Endodermal cell (in vitro differentiated cells): ENCODE measurements at regions not wholly inside any gene's neighbourhood (a gene's known extent, or its start where the extent isn't known, plus 50 kb on each side); places are given as distances from the start of the nearest gene placed in this dataset.

Experiments used
- DNase-seq: peaks from one replicate; pipeline ENCODE4 v3.0.0-alpha.2; 2017
- H3K27ac ChIP-seq: 2 replicates; pipeline ENCODE4 v1.5.1; 2013; ENCODE audit warnings: mild to moderate bottlenecking, low read depth, low read length, moderate library complexity
- H3K27me3 ChIP-seq: 2 replicates; pipeline ENCODE4 v1.6.1; 2013; ENCODE audit warnings: mild to moderate bottlenecking, low read length, moderate library complexity; ENCODE audit not compliant: insufficient read depth, control insufficient read depth, poor library complexity, severe bottlenecking
- H3K36me3 ChIP-seq: 2 replicates; pipeline ENCODE4 v1.7.0; 2013; ENCODE audit warnings: mild to moderate bottlenecking, low read length, moderate library complexity; ENCODE audit not compliant: control insufficient read depth, insufficient read depth
- H3K4me1 ChIP-seq: one replicate; pipeline ENCODE4 v1.7.0; 2013; ENCODE audit warnings: low read length; ENCODE audit not compliant: control insufficient read depth, insufficient read depth
- H3K4me3 ChIP-seq: 2 replicates; pipeline ENCODE4 v1.5.1; 2013; ENCODE audit warnings: mild to moderate bottlenecking, low read length, moderate library complexity
- H3K9ac ChIP-seq: 2 replicates; pipeline ENCODE4 v1.6.1; 2013; ENCODE audit warnings: mild to moderate bottlenecking, low read length, moderate library complexity; ENCODE audit not compliant: poor library complexity, severe bottlenecking; ENCODE audit errors: extremely low read depth
- H3K9me3 ChIP-seq: 2 replicates; pipeline ENCODE4 v1.6.1; 2013; ENCODE audit warnings: mild to moderate bottlenecking, low read length, moderate library complexity; ENCODE audit not compliant: control insufficient read depth
- H3K27ac Mint-ChIP-seq: 2 replicates; pipeline ENCODE4 v1.8.0; 2020; ENCODE audit warnings: mixed read lengths
- H3K27me3 Mint-ChIP-seq: 2 replicates; pipeline ENCODE4 v1.8.0; 2021; ENCODE audit warnings: mild to moderate bottlenecking, mixed read lengths; ENCODE audit not compliant: insufficient read depth
- H3K36me3 Mint-ChIP-seq: 2 replicates; pipeline ENCODE4 v1.8.0; 2020; ENCODE audit warnings: low read depth, mixed read lengths
- H3K4me1 Mint-ChIP-seq: 2 replicates; pipeline ENCODE4 v1.8.0; 2020; ENCODE audit warnings: mixed read lengths
- H3K4me3 Mint-ChIP-seq: 2 replicates; pipeline ENCODE4 v1.8.0; 2020; ENCODE audit warnings: mild to moderate bottlenecking, moderate library complexity, mixed read lengths
- H3K9me3 Mint-ChIP-seq: 2 replicates; pipeline ENCODE4 v1.8.0; 2020; ENCODE audit warnings: mild to moderate bottlenecking, mixed read lengths
- WGBS, 2 experiments: methylation state at CpG; one replicate each; pipeline versions ENCODE4 v1.1.5 to v1.1.7; 2013; ENCODE audit warnings: missing lambda C conversion rate in 2 of 2, mixed read lengths in 1 of 2; ENCODE audit not compliant: insufficient coverage in 1 of 2, insufficient read length in 1 of 2; 5-methylcytosine and 5-hydroxymethylcytosine counted together
- TF ChIP-seq, protein P1 (sequence below): fragments of 200-600 bp; sonication (generic); conservative IDR thresholded peaks from 2 replicates; pipeline ENCODE4 v1.5.0; 2021; ENCODE audit warnings: antibody characterized with exemption, mild to moderate bottlenecking

DNA sequence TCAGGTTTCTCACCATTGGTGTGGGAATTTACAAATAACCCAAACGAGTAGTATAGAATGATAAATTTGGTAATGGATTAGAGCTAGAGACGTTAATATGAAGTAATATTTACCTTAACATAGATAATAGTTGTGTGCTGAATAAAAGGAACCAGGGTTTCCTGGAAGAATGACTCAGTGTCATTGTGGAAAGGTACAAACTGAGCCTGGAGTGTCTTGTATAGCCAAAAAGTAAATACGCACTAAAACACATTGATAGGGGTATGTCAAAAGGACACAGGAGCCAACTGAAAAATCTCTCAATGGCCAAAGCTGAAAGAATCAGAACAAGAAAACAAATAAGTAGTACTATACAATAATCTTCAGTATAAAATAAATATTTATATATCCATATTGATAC lies 363.5 kb downstream of the SLCO4C1 start:
- Mint-ChIP-seq H3K27me3 (no peaks in the 10 kb centered on the region), H3K36me3 (no peaks in the 10 kb centered on the region), H3K4me3 (no peak overlapping the region), H3K9me3 (no peaks in the 10 kb centered on the region), H3K27ac (no peak overlapping the region), H3K4me1 (no peaks in the 10 kb centered on the region)
- TF ChIP-seq, protein P1, sequence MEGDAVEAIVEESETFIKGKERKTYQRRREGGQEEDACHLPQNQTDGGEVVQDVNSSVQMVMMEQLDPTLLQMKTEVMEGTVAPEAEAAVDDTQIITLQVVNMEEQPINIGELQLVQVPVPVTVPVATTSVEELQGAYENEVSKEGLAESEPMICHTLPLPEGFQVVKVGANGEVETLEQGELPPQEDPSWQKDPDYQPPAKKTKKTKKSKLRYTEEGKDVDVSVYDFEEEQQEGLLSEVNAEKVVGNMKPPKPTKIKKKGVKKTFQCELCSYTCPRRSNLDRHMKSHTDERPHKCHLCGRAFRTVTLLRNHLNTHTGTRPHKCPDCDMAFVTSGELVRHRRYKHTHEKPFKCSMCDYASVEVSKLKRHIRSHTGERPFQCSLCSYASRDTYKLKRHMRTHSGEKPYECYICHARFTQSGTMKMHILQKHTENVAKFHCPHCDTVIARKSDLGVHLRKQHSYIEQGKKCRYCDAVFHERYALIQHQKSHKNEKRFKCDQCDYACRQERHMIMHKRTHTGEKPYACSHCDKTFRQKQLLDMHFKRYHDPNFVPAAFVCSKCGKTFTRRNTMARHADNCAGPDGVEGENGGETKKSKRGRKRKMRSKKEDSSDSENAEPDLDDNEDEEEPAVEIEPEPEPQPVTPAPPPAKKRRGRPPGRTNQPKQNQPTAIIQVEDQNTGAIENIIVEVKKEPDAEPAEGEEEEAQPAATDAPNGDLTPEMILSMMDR = no peak
- Histone ChIP-seq H3K36me3 (no peaks in the 10 kb centered on the region), H3K27me3 (no peaks in the 10 kb centered on the region), H3K4me1 (no peaks in the 10 kb centered on the region), H3K9ac (no peak overlapping the region), H3K4me3 (no peak overlapping the region), H3K27ac (no peak overlapping the region), H3K9me3 (no peaks in the 10 kb centered on the region)
- WGBS, 2 experiments = 81% methylated on average over 3 of the region's 3 CpGs; no CpG with 5 or more reads in 1 of the 2 experiments
- DNase-seq = no peak

DNA sequence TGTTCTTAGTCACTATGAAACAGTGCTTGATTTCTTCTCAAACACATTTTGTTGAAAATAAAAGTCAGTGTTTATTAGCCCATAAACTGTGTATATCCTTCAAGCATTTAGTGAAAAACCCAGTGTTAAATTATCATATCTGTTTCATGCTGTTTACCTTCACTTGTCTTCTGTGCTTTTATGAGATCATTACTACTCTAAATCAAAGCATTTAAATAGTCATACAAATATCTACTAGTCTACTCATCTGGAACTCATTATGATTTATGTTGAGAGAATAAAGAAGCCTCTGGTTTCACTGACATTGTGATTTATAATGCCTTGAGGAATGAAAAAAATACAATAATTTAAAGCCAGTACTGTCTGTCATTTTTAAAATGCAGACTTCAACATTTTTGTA lies 366.5 kb downstream of the SLCO4C1 start:
- Histone ChIP-seq H3K9ac (no peak overlapping the region), H3K4me3 (no peak overlapping the region), H3K36me3 (no peaks in the 10 kb centered on the region), H3K27ac (no peak overlapping the region), H3K4me1 (no peaks in the 10 kb centered on the region), H3K27me3 (no peaks in the 10 kb centered on the region), H3K9me3 (no peaks in the 10 kb centered on the region)
- Mint-ChIP-seq H3K4me3 (no peak overlapping the region), H3K27ac (no peak overlapping the region), H3K36me3 (no peaks in the 10 kb centered on the region), H3K27me3 (no peaks in the 10 kb centered on the region), H3K9me3 (no peaks in the 10 kb centered on the region), H3K4me1 (no peaks in the 10 kb centered on the region)
- TF ChIP-seq, protein P1 = no peak
- no peak for DNase-seq

DNA sequence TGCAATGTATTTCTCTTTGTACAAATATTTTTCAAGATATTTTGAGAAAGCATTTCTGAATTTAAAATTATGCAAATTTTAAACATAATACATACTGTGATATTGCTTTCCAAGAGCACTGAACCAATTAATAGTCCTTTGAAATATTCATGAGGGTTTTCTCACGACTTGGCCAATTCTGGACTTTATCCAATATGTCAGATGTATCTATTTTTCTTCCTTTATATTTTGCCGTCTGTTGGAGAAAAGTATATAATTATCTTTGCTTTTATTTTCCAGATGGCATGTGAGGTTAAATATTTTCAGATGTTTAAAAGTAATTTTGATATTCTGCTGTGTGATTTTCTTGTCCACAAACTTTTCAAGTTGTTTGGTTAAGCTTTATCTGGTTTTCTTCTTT lies 378.9 kb downstream of the SLCO4C1 start:
- H3K4me1 ChIP-seq = no peaks in the 10 kb centered on the region
- Mint-ChIP-seq H3K36me3 (no peaks in the 10 kb centered on the region), H3K4me3 (no peak overlapping the region), H3K4me1 (no peaks in the 10 kb centered on the region), H3K27ac (no peak overlapping the region), H3K9me3 (no peaks in the 10 kb centered on the region), H3K27me3 (no peaks in the 10 kb centered on the region)
- no peak overlapping the region for H3K9ac ChIP-seq
- H3K27me3 ChIP-seq = no peaks in the 10 kb centered on the region
- TF ChIP-seq, protein P1 = no peak
- H3K9me3 ChIP-seq = no peaks in the 10 kb centered on the region
- no peaks in the 10 kb centered on the region for H3K36me3 ChIP-seq
- 87% methylated on average over 2 of the region's 2 CpGs; no CpG with 5 or more reads in 1 of the 2 experiments for WGBS, 2 experiments
- no peak for DNase-seq
- no peak overlapping the region for H3K27ac ChIP-seq
- H3K4me3 ChIP-seq = no peak overlapping the region
